Sciatic nerve (tissue), 2 donors: ENCODE measurements at regions not wholly inside any gene's neighbourhood (a gene's known extent, or its start where the extent isn't known, plus 50 kb on each side); places are given as distances from the start of the nearest gene placed in this dataset.

Experiments used
- ATAC-seq: fragments of 200-7000 bp; cut with Tn5 transposase; one replicate; pipeline ENCODE4 v1.9.1; 2020; ENCODE audit warnings: mild to moderate bottlenecking, moderate library complexity
- DNase-seq: peaks from one replicate; pipeline ENCODE4 v3.0.0-alpha.2; 2020; ENCODE audit warnings: low spot score
- intact Hi-C: fragments of 100-400 bp; cut with DNase I; formaldehyde crosslinking; loops from one replicate; pipeline ENCODE4 v1.14.2; 2022
- donor health status: DM: no; HTN: no; CAD: no.
- donor health status: DM: no; HTN: no; CAD: no.

DNA sequence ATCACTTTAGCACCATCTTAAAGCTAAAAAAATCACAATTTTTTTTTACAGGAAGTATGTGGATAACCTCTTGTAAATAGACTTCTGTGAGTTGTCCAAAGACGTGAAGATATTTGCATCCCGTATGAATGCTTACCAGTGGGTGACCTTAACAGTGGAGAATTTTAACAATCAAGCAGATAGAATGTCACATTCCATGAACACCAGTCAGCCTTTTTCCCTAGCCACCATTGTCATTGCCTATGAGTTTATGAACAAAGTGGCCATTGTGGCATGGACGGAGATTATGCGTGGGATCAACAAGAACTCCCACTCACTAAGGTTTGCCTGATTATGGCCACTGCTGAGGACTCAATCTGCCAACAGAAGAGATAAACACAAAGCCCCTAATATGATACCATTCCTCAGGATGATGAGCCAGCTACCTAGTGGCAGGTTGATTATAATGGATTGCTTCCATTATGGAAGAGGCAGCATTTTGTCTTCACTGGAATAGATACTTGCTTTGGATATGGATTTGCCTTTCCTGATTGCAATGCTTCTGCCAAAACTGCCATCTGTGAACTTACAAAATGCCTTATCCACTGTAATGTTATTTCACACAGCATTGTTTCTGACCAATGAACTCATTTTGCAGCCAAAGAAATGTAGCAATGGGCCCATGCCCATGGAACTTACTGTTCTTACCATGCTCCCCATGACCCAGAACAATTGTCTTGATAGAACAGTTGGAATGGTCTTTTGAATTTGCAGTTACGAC is 830.9 kb upstream of the NDST4 start:
- intact Hi-C loops = no loop called here
- DNase-seq (no peak), ATAC-seq (no peak)

DNA sequence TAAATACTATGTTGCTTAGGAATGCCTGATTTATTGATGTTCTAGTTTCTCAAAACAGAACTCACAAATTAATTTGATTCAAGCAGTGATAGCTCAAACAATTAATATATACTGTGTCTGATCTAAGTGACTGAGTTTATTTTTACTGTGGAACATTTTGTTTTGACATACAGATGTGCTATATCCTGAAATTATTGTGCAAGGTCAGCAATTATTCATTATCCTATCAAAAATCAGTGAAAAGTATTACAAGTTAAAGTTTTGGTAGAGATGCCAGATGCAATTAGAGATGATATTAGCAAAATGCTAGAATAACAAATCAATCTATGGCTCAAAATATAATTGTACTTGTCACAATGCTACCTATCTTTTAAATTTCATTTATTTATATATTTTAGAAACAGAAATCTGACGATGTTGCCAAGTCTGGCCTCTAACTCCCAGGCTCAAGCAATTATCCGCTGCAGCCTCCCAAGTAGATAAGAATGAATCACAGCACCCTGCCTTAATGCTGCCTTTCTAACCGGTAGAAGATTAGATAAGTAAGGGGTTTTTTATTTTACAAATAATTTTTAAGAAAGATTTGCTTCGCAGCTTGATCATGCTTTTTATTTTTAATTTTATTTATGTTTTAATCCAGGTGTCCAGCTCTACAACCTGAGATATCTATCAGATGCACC is 825.5 kb upstream of the NDST4 start:
- DNase-seq (no peak), ATAC-seq (no peak)
- intact Hi-C loops = no loop called here

- no peak for ATAC-seq
- no peak for DNase-seq
- intact Hi-C loops = no loop called here
Observed at GRCh38 chr4:115929373-115929772, 816.0 kb upstream of the NDST4 start.

DNA sequence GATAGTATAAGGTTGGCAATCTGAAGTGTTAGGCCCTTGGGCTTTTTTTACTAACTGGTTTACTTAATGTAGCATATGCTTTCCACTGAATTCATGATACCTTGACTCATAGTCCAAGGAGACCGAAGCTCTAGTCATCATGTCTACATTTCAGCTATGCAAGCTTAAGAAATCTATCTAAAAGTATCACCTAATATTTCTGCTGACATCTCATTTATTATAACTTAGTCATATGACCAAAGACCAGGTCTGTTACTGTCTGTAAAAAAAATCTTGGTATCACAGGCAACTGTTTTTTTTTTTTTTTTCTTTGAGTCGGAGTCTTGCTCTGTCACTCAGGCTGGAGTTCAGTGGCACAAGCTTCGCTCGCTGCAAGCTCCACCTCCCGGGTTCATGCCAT is 814.0 kb upstream of the NDST4 start:
- ATAC-seq = no peak
- DNase-seq = no peak
- intact Hi-C loops = no loop called here

DNA sequence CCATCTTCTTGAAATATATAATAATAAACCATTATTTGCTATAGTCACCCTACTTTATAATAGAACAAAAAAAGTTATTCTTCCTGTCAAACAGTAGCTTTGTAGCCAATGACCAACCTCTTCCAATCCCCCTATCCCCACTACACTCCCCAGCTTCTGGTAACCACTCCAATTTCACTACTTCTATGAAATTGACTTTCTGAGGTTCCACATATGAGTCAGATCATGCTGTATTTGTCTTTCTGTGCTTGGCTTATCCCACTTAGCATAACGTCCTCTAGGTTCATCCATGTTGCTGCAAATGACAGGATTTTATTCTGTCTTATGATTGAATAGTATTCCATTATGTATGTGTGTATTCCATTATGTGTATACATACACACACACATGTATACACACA is 809.7 kb upstream of the NDST4 start:
- intact Hi-C loops = no loop called here
- no peak for DNase-seq
- no peak for ATAC-seq

DNA sequence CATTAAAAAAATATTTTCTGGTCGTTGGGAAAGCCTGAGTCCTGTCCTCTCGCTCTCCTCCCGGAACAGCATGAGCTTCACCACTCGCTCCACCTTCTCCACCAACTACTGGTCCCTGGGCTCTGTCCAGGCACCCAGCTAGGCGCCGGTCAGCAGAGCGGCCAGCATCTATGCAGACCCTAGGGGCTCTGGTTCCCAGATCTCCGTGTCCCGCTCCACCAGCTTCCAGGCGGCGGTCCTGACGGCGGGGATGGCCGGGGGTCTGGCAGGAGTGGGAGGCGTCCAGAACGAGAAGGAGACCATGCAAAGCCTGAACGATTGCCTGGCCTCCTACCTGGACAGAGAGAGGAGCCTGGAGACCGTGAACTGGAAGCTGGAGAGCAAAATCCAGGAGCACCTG is 807.2 kb upstream of the NDST4 start:
- intact Hi-C loops = no loop called here
- no peak for ATAC-seq
- DNase-seq = no peak

DNA sequence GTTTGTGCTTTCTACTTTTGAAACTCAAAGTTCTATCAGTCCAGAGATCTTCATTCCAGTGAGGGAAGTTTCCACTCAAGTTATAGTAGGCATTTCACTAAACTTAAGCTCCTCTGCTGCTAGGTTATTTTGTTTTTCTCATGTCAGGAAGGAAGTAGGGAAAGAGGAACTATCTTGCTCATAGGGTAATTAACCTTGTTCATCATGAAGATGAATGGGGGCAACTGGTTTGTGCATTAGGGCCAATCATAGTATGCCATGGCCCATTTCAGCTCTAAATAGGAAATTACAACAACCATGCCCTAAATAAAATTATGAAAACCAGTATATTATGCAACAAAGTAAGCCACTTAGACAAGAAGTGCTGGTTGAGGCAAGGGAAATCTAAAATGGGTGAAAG is 804.7 kb upstream of the NDST4 start:
- no peak for DNase-seq
- intact Hi-C loops = no loop called here
- ATAC-seq = no peak

DNA sequence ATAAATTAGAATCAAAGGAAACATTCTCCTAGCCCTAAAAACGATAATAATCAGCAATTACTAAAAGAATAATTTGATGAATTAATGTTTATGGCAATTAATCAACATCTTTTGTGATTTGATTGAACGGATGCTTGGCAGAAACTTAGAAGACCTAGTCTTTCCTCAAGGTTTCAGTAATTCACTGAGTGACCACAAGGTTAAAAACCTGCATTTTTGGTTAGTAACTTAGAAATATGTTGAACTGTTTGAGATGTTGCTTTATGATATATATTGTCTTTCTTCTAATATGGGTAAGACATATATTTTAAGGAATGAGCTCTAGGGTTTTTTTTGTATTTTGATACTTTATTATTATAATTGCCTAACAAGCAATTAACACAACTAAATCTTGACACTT is 793.0 kb upstream of the NDST4 start:
- no peak for DNase-seq
- ATAC-seq = no peak
- intact Hi-C loops = no loop called here

DNA sequence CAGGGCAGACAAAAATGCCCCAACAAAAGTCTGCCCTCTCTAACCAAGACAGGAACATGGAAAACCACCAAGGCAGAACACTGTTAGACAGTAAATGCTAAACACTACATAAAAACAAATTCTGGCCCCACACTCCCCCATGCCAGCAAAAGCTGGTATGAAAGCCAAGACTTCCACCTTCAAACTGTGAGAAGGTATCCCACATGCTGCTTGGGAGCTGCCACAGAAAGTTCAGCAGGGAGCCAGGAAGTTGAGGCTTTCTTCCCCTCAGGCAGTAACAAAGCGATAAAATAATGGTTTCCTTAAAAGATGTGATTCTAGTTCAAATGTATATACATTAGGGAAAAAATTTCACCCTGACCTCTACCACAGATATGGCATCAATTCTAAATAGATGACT is 770.4 kb upstream of the NDST4 start:
- DNase-seq (no peak), ATAC-seq (no peak)
- intact Hi-C loops = no loop called here

DNA sequence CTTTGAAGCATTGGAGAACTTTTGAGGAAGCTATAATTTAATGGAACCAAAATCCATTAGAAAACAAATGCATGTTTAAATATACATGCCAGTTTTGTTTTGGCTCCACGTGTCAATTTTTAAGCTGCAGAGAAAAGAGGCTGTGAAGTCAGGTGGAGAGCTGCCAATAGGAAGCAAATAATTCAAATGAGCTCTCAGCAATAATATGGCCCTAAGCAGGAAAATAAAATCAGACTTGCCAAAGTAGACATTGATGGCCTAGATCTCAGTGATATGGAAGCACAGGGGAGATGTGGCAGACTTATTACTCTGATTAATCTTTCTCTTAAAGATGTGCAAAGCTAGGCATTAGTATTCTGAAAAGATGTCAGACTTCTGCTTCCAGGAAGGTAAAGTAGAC is 769.8 kb upstream of the NDST4 start:
- ATAC-seq = no peak
- intact Hi-C loops = no loop called here
- no peak for DNase-seq

DNA sequence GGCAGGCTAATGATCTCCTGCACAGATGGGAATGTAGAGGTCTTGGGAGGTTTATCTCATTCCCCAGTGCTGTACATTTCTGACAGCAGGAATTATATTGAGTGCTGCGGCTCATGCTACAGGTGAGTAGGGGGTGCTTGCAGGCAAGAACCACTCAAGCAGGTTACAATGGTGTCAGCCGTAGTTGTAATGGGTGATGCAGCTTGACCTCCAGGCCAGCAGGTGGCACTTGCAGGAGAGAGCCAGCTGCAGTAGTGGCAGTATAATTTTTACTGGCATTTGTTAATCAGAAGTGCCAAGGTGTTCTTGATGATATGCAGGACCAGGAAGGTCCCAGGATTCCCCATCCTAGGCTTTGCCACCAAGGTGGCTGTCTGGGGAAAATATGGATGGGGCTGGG is 759.6 kb upstream of the NDST4 start:
- ATAC-seq = no peak
- intact Hi-C loops = no loop called here

GRCh38 chr4:115871596-115871995 is 758.2 kb upstream of the NDST4 start:
- ATAC-seq (no peak), DNase-seq (no peak)
- intact Hi-C loops = no loop called here

More for the DNA sequence above, 759.6 kb upstream of the NDST4 start:
- DNase-seq = no peak

DNA sequence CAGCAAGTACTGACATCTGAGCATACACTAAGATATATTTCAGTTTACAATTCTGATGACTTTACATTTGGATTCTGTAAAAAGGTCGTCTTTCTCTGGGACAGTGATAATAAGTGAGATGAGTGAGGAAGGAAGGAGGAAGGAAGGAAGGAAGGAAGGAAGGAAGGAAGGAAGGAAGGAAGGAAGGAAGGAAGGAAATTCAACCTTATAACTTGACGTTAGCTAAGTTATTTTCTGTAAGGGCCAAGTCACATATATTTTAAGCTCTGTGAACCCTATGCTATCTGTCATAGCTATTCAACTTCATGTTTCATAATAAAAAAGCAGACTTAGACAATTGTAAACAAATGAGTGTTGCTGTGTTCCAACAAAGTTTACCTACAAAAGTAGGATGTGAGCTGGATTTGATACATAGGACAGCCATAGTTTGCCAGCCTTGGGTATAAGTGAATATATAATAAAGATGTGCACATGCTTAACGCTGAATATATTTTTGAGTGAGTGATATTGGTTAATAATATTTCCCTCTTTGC is 753.0 kb upstream of the NDST4 start:
- ATAC-seq (no peak), DNase-seq (no peak)
- intact Hi-C loops = no loop called here

GRCh38 chr4:115865736-115866135 is 752.3 kb upstream of the NDST4 start:
- no peak for ATAC-seq
- intact Hi-C loops = no loop called here
- DNase-seq = no peak

GRCh38 chr4:115852767-115853091 is 739.3 kb upstream of the NDST4 start:
- intact Hi-C loops = no loop called here
- no peak for ATAC-seq

GRCh38 chr4:115851918-115852766 is 738.7 kb upstream of the NDST4 start:
- ATAC-seq (no peak), DNase-seq (no peak)
- intact Hi-C loops = no loop called here

More at GRCh38 chr4:115852767-115853091, 739.3 kb upstream of the NDST4 start:
- no peak for DNase-seq

- ATAC-seq (no peak), DNase-seq (no peak)
- intact Hi-C loops = no loop called here
Observed at GRCh38 chr4:115850799-115851509, 737.5 kb upstream of the NDST4 start.

DNA sequence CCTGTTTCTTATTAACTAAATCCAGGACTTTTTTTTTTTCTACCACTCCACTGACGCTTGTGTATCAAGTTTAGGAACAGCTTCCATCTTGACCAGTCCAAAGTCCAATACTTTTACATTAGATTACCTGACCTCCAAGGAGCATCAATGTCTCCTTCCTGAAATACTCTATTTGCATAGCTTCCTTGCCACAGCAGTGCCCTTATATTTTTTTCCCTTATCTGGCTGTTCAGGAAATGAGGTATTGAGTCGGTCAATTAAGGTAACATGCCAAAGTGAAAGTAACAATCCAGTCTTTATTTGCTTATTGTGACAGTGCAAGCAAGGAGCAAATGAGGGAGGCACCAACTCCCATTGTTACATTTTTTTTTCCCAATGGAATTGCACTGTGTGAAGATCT is 730.8 kb upstream of the NDST4 start:
- no peak for ATAC-seq
- no peak for DNase-seq
- intact Hi-C loops = no loop called here

DNA sequence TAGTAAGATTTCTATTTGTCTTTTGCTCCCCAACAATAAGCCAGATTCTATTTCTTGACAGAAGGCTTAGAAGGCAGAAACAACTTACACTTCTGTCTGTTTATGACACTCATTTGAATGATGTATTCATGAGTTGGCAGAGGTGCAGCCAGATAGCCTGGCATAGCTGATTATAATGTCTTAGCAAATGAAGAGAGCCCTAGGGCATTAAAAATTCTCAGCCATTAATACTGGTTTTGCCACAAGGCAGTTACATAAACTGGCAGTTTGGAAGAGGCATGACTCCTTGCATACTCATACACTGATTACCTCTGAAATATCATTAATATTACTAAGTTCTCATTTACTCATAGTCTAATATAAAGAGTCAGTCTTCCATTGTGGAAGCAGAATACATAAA is 728.5 kb upstream of the NDST4 start:
- intact Hi-C loops = no loop called here
- DNase-seq = no peak
- ATAC-seq = no peak
